Smooth muscle cell (in vitro differentiated cells): ENCODE measurements at regions not wholly inside any gene's neighbourhood (a gene's known extent, or its start where the extent isn't known, plus 50 kb on each side); places are given as distances from the start of the nearest gene placed in this dataset.

Source experiments
- DNase-seq: peaks from one replicate; lab custom pipeline; 2025; ENCODE audit not compliant: unreplicated experiment; lab: John Stamatoyannopoulos, UW
- H2AFZ ChIP-seq: fragments of 200-600 bp; sonication (generic); 2 replicates; pipeline ENCODE4 v1.6.0; 2016; ENCODE audit warnings: antibody characterized with exemption, low read depth, mild to moderate bottlenecking
- H3F3A ChIP-seq: fragments of 200-600 bp; sonication (generic); 2 replicates; pipeline ENCODE4 v1.6.0; 2017; ENCODE audit warnings: antibody characterized with exemption, low read depth
- H3K27ac ChIP-seq: fragments of 200-600 bp; sonication (generic); 2 replicates; pipeline ENCODE4 v1.5.1; 2016; ENCODE audit warnings: low read depth, mild to moderate bottlenecking
- H3K27me3 ChIP-seq: fragments of 200-600 bp; sonication (generic); 2 replicates; pipeline ENCODE4 v1.6.1; 2016; ENCODE audit warnings: low read depth, mild to moderate bottlenecking
- H3K36me3 ChIP-seq: fragments of 200-600 bp; sonication (generic); 2 replicates; pipeline ENCODE4 v1.5.1; 2016; ENCODE audit warnings: low read depth
- H3K4me1 ChIP-seq: fragments of 200-600 bp; sonication (generic); 2 replicates; pipeline ENCODE4 v1.5.1; 2016; ENCODE audit warnings: low read depth
- H3K4me2 ChIP-seq: fragments of 200-600 bp; sonication (generic); 2 replicates; pipeline ENCODE4 v1.6.0; 2016; ENCODE audit warnings: mild to moderate bottlenecking
- H3K4me3 ChIP-seq: fragments of 200-600 bp; sonication (generic); 2 replicates; pipeline ENCODE4 v1.5.1; 2016; ENCODE audit warnings: mild to moderate bottlenecking
- H3K79me2 ChIP-seq: fragments of 200-600 bp; sonication (generic); 2 replicates; pipeline ENCODE4 v1.6.0; 2016; ENCODE audit warnings: low read depth, mild to moderate bottlenecking
- H3K9ac ChIP-seq: fragments of 200-600 bp; sonication (generic); 2 replicates; pipeline ENCODE4 v1.6.0; 2016; ENCODE audit warnings: low read depth
- H3K9me3 ChIP-seq: fragments of 200-600 bp; sonication (generic); replicated peaks from 2 replicates; pipeline ENCODE4 v1.5.1; 2016; ENCODE audit warnings: low read depth
- H4K20me1 ChIP-seq: fragments of 200-600 bp; sonication (generic); 2 replicates; pipeline ENCODE4 v1.6.0; 2016; ENCODE audit warnings: low read depth
- WGBS: methylation state at CpG from one replicate; pipeline ENCODE4 v1.1.7; 2016; ENCODE audit warnings: low lambda C conversion rate; 5-methylcytosine and 5-hydroxymethylcytosine counted together
- TF ChIP-seq, protein P1 (sequence below): fragments of 200-600 bp; sonication (generic); IDR thresholded peaks from 2 replicates; pipeline ENCODE4 v1.5.1; 2017; ENCODE audit warnings: borderline replicate concordance, mild to moderate bottlenecking, antibody characterized with exemption; ENCODE audit not compliant: insufficient read depth, poor library complexity, severe bottlenecking

DNA sequence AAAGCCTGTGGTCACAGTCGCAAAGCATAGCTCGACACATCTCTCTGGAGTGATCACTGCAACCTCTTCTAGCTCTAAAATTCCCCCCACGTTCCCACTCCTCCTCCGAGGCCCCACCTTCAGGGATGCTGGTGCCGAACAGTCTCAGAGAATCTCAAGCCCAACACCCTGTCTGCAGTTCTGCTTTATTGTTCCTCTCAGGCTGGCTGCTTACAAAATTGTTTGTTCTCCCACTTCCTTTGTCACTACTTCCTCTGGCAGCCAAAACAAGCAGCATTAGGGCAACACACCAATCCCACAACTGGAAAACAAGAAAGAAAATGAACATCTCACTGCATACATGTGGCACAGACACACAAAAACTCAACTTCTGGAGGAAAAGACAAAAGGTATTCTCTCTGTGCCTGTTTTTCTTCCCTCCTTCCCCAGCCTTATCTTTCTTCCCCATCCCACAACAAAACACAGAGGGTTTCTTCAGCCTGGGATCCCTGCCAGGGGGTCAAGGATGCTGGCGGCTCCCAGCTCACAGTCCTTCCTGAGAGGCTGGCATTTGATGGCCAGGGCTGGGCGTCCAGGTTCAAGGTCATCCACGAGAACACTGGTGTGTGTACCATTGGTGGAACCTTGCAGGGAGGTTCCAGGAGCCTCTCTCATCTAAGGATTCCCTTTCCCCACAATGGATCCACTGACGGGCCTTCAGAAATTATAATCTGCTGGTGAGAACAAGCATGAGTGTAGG, 108.4 kb downstream of the TMCO5A start:
- Histone ChIP-seq H2AFZ (peak overlapping the region; percentile 30), H4K20me1 (no peaks in the 10 kb centered on the region), H3K36me3 (no peaks in the 10 kb centered on the region), H3K9ac (peak overlapping the region; percentile 35), H3K27ac (peak overlapping the region; percentile 70), H3K4me3 (no peak overlapping the region), H3F3A (peaks cover 22% of the 10 kb centered on the region), H3K4me2 (peak overlapping the region; percentile 61), H3K27me3 (no peaks in the 10 kb centered on the region), H3K4me1 (peaks cover 26% of the 10 kb centered on the region), H3K79me2 (no peaks in the 10 kb centered on the region), H3K9me3 (no peaks in the 10 kb centered on the region)
- no peak for DNase-seq
- 41% methylated on average over 9 of the region's 9 CpGs for WGBS
- TF ChIP-seq, protein P1, sequence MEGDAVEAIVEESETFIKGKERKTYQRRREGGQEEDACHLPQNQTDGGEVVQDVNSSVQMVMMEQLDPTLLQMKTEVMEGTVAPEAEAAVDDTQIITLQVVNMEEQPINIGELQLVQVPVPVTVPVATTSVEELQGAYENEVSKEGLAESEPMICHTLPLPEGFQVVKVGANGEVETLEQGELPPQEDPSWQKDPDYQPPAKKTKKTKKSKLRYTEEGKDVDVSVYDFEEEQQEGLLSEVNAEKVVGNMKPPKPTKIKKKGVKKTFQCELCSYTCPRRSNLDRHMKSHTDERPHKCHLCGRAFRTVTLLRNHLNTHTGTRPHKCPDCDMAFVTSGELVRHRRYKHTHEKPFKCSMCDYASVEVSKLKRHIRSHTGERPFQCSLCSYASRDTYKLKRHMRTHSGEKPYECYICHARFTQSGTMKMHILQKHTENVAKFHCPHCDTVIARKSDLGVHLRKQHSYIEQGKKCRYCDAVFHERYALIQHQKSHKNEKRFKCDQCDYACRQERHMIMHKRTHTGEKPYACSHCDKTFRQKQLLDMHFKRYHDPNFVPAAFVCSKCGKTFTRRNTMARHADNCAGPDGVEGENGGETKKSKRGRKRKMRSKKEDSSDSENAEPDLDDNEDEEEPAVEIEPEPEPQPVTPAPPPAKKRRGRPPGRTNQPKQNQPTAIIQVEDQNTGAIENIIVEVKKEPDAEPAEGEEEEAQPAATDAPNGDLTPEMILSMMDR = no peak

DNA sequence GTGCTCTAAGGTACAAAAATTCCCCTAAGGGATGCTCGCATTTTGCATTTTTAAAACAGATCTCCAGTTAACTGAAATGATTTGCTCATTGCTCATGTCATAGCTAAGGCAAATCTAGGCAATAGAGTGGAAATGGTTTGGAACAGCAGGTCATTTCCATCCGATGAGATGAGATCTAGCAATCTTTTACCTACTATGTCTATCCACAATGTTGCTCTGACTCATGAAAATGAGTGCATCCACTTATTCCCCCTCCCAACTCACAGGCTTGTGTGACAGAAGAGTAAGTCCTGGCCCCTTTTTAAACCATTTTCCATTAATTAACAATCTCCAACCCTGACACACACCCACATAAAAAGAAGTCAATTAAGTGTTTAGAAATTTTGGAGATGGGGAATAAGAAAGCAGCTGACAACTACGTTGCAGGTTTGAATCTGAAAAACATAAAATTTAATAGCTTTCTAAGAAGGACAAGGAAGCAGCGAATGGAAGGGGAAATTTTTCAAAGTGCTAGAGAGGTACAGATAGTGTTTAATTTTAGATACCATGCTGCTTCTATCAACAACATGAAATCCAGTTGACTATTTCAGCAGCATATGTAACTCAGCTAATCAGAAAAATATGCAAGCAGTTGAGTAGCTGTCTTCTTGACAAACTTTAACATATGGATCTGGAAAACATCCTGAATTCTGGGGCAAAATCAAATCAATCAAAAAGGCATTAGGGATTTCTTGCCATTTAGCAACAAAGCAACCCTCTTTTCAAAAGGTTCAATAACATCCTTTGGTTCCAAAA, 112.0 kb downstream of the TMCO5A start:
- 68% methylated on average over 4 of the region's 4 CpGs for WGBS

DNA sequence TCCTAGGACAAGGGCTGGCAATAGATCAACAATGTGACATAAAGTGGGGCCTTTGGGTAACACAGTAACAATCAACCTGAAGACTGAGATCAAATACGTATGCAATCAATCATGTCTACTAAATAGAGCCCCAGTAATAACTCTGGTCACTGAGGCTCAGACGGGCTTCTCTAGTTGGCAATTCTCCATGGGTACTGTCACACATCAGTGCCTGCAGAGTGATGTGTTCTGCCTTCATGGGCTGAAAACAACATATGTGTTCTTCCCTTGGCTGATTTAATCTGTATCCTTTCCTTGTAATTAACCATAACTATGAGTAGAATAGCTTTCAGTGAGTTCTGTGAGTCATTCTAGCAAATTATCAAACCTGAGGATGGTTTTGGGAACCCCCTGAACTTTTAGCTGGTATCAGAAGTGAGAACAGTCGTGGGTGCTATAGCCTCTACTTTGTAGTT, 113.6 kb downstream of the TMCO5A start:
- TF ChIP-seq, protein P1 = no peak
- no peak overlapping the region for H2AFZ ChIP-seq
- H3K9ac ChIP-seq = no peak overlapping the region
- no peak for DNase-seq
- H3K36me3 ChIP-seq = no peaks in the 10 kb centered on the region
- peaks cover 5% of the 10 kb centered on the region for H3K4me1 ChIP-seq
- no peaks in the 10 kb centered on the region for H4K20me1 ChIP-seq
- H3K4me3 ChIP-seq = no peak overlapping the region
- no peaks in the 10 kb centered on the region for H3K79me2 ChIP-seq
- H3K9me3 ChIP-seq = no peaks in the 10 kb centered on the region
- H3F3A ChIP-seq = peaks cover 5% of the 10 kb centered on the region
- WGBS = 91% methylated on average over 3 of the region's 3 CpGs
- no peak overlapping the region for H3K27ac ChIP-seq
- no peaks in the 10 kb centered on the region for H3K27me3 ChIP-seq
- no peak overlapping the region for H3K4me2 ChIP-seq

More for the DNA sequence above, 112.0 kb downstream of the TMCO5A start:
- peak overlapping the region; percentile 21 for H2AFZ ChIP-seq
- H3F3A ChIP-seq = peaks cover 9% of the 10 kb centered on the region
- H3K27me3 ChIP-seq = no peaks in the 10 kb centered on the region
- DNase-seq = no peak
- no peaks in the 10 kb centered on the region for H3K79me2 ChIP-seq
- H3K4me1 ChIP-seq = peaks cover 16% of the 10 kb centered on the region
- TF ChIP-seq, protein P1 = no peak
- peak overlapping the region; percentile 6 for H3K4me2 ChIP-seq
- H3K9me3 ChIP-seq = no peaks in the 10 kb centered on the region
- H3K4me3 ChIP-seq = no peak overlapping the region
- no peak overlapping the region for H3K9ac ChIP-seq
- no peaks in the 10 kb centered on the region for H3K36me3 ChIP-seq
- no peaks in the 10 kb centered on the region for H4K20me1 ChIP-seq
- H3K27ac ChIP-seq = no peak overlapping the region
